GM12892 (cell line): ENCODE measurements at regions not wholly inside any gene's neighbourhood (a gene's known extent, or its start where the extent isn't known, plus 50 kb on each side); places are given as distances from the start of the nearest gene placed in this dataset.

ENCODE experiments used
- POLR2A ChIP-seq: IDR thresholded peaks from 2 replicates; pipeline ENCODE4 v1.6.1; 2011; ENCODE audit warnings: low read depth, low read length, control low read depth
- POLR2AphosphoS5 ChIP-seq: IDR thresholded peaks from 2 replicates; pipeline ENCODE4 v1.6.1; 2011; ENCODE audit warnings: low read depth, low read length, control low read depth

GRCh38 chr2:239786791-239787190 lies 238.4 kb downstream of the NDUFA10 start:
- TF ChIP-seq POLR2A (no peak), POLR2AphosphoS5 (no peak)
